GM19025 (cell line): ENCODE measurements at regions not wholly inside any gene's neighbourhood (a gene's known extent, or its start where the extent isn't known, plus 50 kb on each side); places are given as distances from the start of the nearest gene placed in this dataset.

Experiments used
- ATAC-seq: cut with Tn5 transposase; IDR thresholded peaks from one replicate; pipeline ENCODE4 v1.9.1; 2021; ENCODE audit warnings: mild to moderate bottlenecking, low read depth, moderate library complexity; ENCODE audit not compliant: unreplicated experiment

DNA sequence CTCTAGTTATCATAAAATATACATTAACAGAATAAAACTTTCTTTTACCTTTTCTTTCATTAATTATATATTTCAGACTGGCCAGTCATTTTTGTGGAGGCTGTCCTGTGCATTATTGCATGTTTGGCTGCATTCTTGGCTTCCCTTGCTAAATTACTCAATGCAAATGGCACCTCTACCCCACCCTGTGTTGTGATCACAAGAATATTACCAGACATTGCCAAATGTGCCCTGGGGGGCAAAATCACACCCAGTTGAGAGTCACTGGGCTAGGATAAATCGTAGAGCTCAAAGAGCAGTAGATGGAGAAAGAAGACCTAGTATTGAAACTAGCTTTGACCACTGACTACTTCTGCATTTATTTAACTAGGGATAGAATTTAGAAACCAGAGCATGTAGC lies 1257.8 kb upstream of the TENM4 start:
- ATAC-seq = no peak

DNA sequence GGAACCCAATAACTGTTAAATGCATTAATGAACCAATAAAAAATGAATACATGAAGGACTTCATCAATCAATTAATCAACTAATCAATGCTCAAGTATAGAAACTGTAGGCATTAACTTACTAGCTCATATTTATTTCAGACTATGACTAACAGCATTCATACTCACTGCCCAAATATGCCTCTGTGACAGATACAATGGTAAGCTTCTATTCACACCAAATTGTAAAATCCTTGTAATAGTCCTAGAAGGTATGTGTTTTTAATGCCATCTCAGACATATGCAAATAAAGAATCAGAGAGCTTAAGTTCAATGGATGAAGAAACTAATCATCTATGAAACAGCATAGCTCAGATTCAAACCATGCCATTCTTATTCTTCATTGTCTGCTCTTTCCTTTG lies 1253.6 kb upstream of the TENM4 start:
- no peak for ATAC-seq

DNA sequence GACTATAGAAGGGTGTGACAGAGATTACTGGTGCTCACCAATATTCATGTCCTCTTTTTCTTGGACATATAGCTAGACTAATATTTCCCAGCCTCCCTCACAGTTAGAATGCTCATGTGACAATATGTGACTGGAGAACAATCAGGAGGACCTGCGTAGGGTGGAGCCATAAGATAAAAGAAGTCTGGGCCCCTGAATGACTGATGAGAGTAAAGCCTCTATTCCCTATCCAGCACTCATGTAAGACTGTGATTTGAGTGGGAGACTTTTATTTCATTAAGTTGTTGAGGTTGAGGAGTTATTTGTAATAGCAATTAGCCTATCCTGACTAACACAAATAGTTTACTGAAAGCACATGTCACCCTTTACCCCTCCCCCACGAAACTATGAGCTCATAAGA lies 1247.1 kb upstream of the TENM4 start:
- ATAC-seq = no peak

GRCh38 chr11:80686889-80687288 lies 1246.1 kb upstream of the TENM4 start:
- ATAC-seq = no peak

- no peak for ATAC-seq
These were observed 1232.7 kb upstream of the TENM4 start for GRCh38 chr11:80673566-80673965.

- no peak for ATAC-seq
These were observed 1228.8 kb upstream of the TENM4 start for GRCh38 chr11:80669620-80670019.

DNA sequence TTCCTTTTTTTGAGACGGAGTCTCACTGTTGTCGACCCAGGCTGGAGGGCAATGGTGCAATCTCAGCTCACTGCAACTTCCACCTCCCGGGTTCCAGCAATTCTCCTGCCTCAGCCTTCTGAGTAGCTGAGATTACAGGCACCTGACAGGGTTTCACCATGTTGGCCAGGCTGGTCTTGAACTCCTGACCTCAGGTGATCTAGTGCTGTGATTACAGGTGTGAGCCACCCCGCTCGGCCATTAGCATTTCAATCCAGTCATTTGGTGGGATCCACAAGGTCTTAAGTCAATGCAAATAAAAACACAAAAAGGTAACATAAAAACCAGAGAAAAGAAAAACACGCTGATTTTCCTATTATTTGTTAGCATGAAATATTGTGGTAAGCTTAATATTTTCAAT lies 1227.2 kb upstream of the TENM4 start:
- no peak for ATAC-seq

- no peak for ATAC-seq
These were observed 1215.0 kb upstream of the TENM4 start for GRCh38 chr11:80655834-80656233.

DNA sequence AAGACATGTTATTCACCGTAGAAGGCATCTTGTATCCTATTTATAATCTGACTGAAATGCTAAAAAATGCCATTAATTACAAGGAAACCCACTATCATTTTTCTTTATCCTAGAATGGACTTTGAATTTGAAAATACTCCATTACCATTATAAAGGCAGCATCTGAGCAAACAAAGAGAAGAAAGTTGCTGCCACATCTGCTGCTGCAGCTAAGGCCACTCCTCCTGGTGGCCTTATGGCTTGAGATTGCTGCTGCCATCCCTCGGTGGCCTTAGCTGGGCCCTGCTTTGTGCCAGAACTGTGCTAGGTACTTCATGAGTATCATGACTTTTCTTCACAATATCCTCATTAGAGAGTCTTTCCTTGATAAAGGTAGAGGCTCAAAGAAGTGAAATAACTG lies 1210.1 kb upstream of the TENM4 start:
- ATAC-seq = no peak

DNA sequence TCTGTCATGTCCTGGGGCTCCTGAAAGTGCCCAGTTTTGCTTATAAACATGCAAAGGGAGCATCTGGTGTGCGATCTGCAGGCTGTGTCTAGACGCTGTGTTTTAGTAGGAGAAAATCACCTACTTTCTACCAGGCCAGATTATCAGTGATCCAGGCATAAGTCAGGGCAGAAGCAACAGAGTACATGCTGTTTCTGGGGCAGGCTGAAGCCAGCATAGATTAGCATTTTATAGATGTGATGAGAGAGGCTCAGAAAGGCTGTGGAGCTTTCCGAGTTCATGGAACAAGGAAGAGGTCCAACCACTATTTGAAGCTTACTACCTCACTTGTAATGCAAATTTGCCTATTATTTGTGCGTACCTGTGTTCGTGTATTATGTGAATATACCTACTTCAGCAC lies 1208.4 kb upstream of the TENM4 start:
- no peak for ATAC-seq

DNA sequence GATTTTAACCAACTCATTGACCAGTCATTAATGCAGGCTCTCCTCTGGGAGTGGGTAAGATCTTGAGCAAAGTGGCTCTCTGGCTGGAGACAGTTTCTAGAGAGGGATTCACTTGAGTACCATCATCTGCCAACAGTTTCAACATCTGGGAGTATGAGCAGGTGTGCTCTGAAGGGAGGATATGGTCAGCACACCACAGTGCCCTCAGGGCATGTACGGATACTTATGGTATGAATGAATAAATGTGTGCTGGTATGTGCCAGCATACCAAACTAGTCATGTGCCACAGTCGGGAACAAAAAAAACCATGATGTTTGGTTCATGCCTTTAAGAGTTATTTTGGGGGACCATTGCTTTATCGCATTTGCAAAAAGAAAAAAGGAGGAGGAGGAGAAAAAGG lies 1197.5 kb upstream of the TENM4 start:
- ATAC-seq = no peak

- no peak for ATAC-seq
These were observed 1196.7 kb upstream of the TENM4 start for GRCh38 chr11:80637571-80637970.

GRCh38 chr11:80636999-80637398 lies 1196.2 kb upstream of the TENM4 start:
- no peak for ATAC-seq

- ATAC-seq = no peak
These were observed 1194.3 kb upstream of the TENM4 start for GRCh38 chr11:80635178-80635577.

- ATAC-seq = no peak
These were observed 1191.9 kb upstream of the TENM4 start for GRCh38 chr11:80632691-80633090.

GRCh38 chr11:80632156-80632555 lies 1191.3 kb upstream of the TENM4 start:
- no peak for ATAC-seq

GRCh38 chr11:80629466-80629865 lies 1188.6 kb upstream of the TENM4 start:
- ATAC-seq = no peak

DNA sequence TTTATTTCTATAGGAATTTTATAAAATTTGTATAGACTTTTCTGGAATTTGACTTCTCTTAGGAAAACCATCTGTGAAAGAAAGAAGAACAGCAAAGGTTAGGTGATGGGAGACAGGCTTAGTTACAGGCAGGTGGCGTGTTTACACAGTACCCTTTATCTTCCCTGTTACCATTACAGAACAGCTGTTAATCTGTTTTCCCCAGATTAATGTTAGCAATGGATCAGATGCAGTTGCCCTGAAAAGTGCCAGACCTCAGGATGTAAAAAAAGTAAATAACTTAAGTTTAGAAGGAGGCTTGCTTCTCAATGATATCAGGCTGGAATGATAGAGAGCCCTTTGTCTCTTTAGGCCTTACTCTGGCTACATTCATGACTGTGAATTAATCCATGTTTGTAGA lies 1186.5 kb upstream of the TENM4 start:
- ATAC-seq = no peak

DNA sequence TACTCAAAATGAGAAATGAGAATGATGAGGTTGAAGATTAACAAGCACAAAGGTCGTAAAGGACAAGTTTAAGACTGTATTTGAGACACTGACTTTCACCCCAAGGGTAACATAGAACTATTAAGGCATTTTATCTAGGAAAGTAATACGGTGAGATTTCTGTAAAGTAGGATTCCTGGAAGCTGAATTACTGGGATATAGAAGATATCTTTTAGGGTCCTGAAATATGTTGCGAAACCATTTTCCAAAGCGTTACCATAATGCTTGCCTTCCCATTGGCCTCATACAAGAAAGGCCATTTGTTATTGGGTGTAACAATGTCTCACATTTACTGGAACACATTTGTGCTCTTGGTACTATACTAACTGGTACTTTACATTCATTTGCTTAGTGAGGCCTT lies 1185.9 kb upstream of the TENM4 start:
- no peak for ATAC-seq

DNA sequence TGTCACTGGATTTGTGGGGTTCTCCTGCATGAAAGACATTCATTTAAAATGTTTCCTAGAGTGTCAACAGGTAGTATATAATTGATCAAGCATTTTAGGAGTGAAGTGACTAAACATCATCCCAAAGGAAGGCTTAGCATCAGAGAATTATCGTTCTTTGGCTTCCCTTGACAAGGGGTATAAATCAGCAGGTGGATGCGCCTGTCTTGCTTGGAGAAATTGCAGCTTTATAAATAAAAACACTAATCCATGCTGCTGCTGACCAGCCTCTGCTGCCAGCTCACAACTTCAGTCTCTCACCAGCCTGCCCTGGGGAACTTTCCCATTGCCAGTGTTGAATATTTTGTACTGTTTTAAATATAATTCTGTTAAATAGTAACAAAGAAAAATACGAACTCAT lies 1184.7 kb upstream of the TENM4 start:
- no peak for ATAC-seq

DNA sequence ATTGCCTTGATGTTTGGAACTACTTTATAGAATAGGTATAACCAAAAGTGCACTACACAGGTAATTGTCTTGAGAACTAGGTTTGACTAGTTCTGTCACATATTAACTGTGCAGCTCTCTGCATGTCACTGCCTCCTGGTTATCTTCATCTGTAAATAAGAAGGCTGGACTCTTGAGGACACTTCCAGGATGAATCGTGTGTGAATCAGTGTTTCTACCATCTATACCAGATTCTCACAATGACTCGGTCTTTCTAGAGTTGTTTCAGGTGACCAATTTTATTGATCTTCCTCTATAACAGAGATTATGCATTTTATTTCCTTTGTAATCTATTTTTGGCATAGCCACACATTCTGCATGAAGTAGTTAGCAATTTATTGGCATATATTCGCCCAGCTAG lies 1181.0 kb upstream of the TENM4 start:
- no peak for ATAC-seq

GRCh38 chr11:80620867-80621266 lies 1180.0 kb upstream of the TENM4 start:
- ATAC-seq = no peak

- no peak for ATAC-seq
These were observed 1176.3 kb upstream of the TENM4 start for GRCh38 chr11:80617156-80617555.
